HG02943 (cell line): ENCODE measurements at regions not wholly inside any gene's neighbourhood (a gene's known extent, or its start where the extent isn't known, plus 50 kb on each side); places are given as distances from the start of the nearest gene placed in this dataset.
"Not testable (repeated sequence)": the region's sequence is repeated elsewhere in the genome, so short reads cannot be mapped to it uniquely, and the experiment has no call there.

Experiments
- ATAC-seq: cut with Tn5 transposase; IDR thresholded peaks from one replicate; pipeline ENCODE4 v1.9.1; 2021; ENCODE audit warnings: mild to moderate bottlenecking, low read depth, moderate library complexity; ENCODE audit not compliant: unreplicated experiment

- no peak for ATAC-seq
Measured at GRCh38 chr2:64904413-64905329, 84.5 kb upstream of the SLC1A4 start.

GRCh38 chr2:64905338-64906024 is 83.7 kb upstream of the SLC1A4 start:
- ATAC-seq, result no peak

GRCh38 chr2:64906853-64907536 is 82.2 kb upstream of the SLC1A4 start:
- ATAC-seq, result no peak

GRCh38 chr2:64908406-64908805 is 80.8 kb upstream of the SLC1A4 start:
- no peak for ATAC-seq

- no peak for ATAC-seq
Measured at GRCh38 chr2:64910523-64910922, 78.7 kb upstream of the SLC1A4 start.

- no peak for ATAC-seq
Measured at GRCh38 chr2:64910972-64911433, 78.2 kb upstream of the SLC1A4 start.

GRCh38 chr2:64913357-64913869 is 75.8 kb upstream of the SLC1A4 start:
- no peak for ATAC-seq

- no peak for ATAC-seq
Measured at GRCh38 chr2:64914247-64914646, 75.0 kb upstream of the SLC1A4 start.

- peak; percentile 54 for ATAC-seq
Measured at GRCh38 chr2:64914735-64915509, 74.3 kb upstream of the SLC1A4 start.

- no peak for ATAC-seq
Measured at GRCh38 chr2:64915510-64915900, 73.7 kb upstream of the SLC1A4 start.

- no peak for ATAC-seq
Measured at GRCh38 chr2:64918220-64918886, 70.8 kb upstream of the SLC1A4 start.

- no peak for ATAC-seq
Measured at GRCh38 chr2:64919261-64919660, 69.9 kb upstream of the SLC1A4 start.

GRCh38 chr2:64922482-64923384 is 66.5 kb upstream of the SLC1A4 start:
- ATAC-seq, result no peak

- no peak for ATAC-seq
Measured at GRCh38 chr2:64923385-64923710, 65.9 kb upstream of the SLC1A4 start.

GRCh38 chr2:64924170-64924934 is 64.8 kb upstream of the SLC1A4 start:
- no peak for ATAC-seq

GRCh38 chr2:64925930-64926722 is 63.1 kb upstream of the SLC1A4 start:
- ATAC-seq, result not testable (repeated sequence)

GRCh38 chr2:64928813-64929212 is 60.4 kb upstream of the SLC1A4 start:
- ATAC-seq, result no peak
